ENCODE measurements at regions not wholly inside any gene's neighbourhood (a gene's known extent, or its start where the extent isn't known, plus 50 kb on each side); places are given as distances from the start of the nearest gene placed in this dataset.

GRCh38 chr7:67635271-67635670 lies 638.6 kb downstream of the TYW1 start:
- TF ChIP-seq CTCF (IDR thresholded peaks at IDR 0.05) (no peak), POLR2A (IDR thresholded peaks at IDR 0.05) (no peak), POLR2AphosphoS5 (IDR thresholded peaks at IDR 0.05) (no peak)
